HG03565 (cell line): ENCODE measurements at regions not wholly inside any gene's neighbourhood (a gene's known extent, or its start where the extent isn't known, plus 50 kb on each side); places are given as distances from the start of the nearest gene placed in this dataset.
"Not testable (repeated sequence)": the region's sequence is repeated elsewhere in the genome, so short reads cannot be mapped to it uniquely, and the experiment has no call there.

Source experiments
- ATAC-seq: cut with Tn5 transposase; IDR thresholded peaks from one replicate; pipeline ENCODE4 v1.9.1; 2021; ENCODE audit warnings: mild to moderate bottlenecking, moderate library complexity; ENCODE audit not compliant: unreplicated experiment

GRCh38 chr12:46884362-46884761, 58.6 kb upstream of the SLC38A4 start:
- no peak for ATAC-seq

GRCh38 chr12:46886541-46887041, 60.8 kb upstream of the SLC38A4 start:
- ATAC-seq = no peak

GRCh38 chr12:46887870-46888269, 62.1 kb upstream of the SLC38A4 start:
- ATAC-seq = no peak

- ATAC-seq = no peak
Observed at GRCh38 chr12:46888568-46888967, 62.8 kb upstream of the SLC38A4 start.

- ATAC-seq = no peak
Observed at GRCh38 chr12:46891306-46891705, 65.5 kb upstream of the SLC38A4 start.

- no peak for ATAC-seq
Observed at GRCh38 chr12:46892034-46892705, 66.4 kb upstream of the SLC38A4 start.

- ATAC-seq = no peak
Observed at GRCh38 chr12:46892887-46893286, 67.1 kb upstream of the SLC38A4 start.

- ATAC-seq = no peak
Observed at GRCh38 chr12:46893434-46893833, 67.6 kb upstream of the SLC38A4 start.

GRCh38 chr12:46895726-46896125, 69.9 kb upstream of the SLC38A4 start:
- ATAC-seq = no peak

GRCh38 chr12:46896680-46897079, 70.9 kb upstream of the SLC38A4 start:
- ATAC-seq = no peak

GRCh38 chr12:46898152-46898931, 72.5 kb upstream of the SLC38A4 start:
- ATAC-seq = no peak

- ATAC-seq = no peak
Observed at GRCh38 chr12:46898989-46899388, 73.2 kb upstream of the SLC38A4 start.

GRCh38 chr12:46900734-46901463, 75.1 kb upstream of the SLC38A4 start:
- ATAC-seq = no peak

- no peak for ATAC-seq
Observed at GRCh38 chr12:46901464-46902205, 75.8 kb upstream of the SLC38A4 start.

- ATAC-seq = no peak
Observed at GRCh38 chr12:46903058-46903457, 77.3 kb upstream of the SLC38A4 start.

- ATAC-seq = no peak
Observed at GRCh38 chr12:46904406-46905238, 78.8 kb upstream of the SLC38A4 start.

GRCh38 chr12:46905239-46905627, 79.4 kb upstream of the SLC38A4 start:
- not testable (repeated sequence) for ATAC-seq

GRCh38 chr12:46907791-46908190, 82.0 kb upstream of the SLC38A4 start:
- no peak for ATAC-seq

GRCh38 chr12:46908236-46908935, 82.6 kb upstream of the SLC38A4 start:
- ATAC-seq = no peak
